ENCODE measurements at regions not wholly inside any gene's neighbourhood (a gene's known extent, or its start where the extent isn't known, plus 50 kb on each side); places are given as distances from the start of the nearest gene placed in this dataset. TPM values are rescaled to one million over a fixed set of nuclear protein-coding genes. Genes with fewer than 3 reads are reported as not detected.

GRCh38 chr13:26813980-26814348, 53.4 kb upstream of the GPR12 start:
- H3K4me2 ChIP-seq: no peak overlapping the region
- H3K4me1 ChIP-seq (ENCODE audit: insufficient read depth): no peaks in the 10 kb centered on the region
- H4K20me1 ChIP-seq (ENCODE audit: insufficient read depth, poor library complexity, severe bottlenecking): no peaks in the 10 kb centered on the region
- TF ChIP-seq EZH2phosphoT487 (IDR thresholded peaks at IDR 0.05; ENCODE audit: low read depth, severe bottlenecking, unreplicated experiment) (no peak), CTCF (IDR thresholded peaks at IDR 0.05; ENCODE audit: poor library complexity) (no peak), EZH2 (IDR thresholded peaks at IDR 0.05; ENCODE audit: borderline replicate concordance) (no peak)
- H3K9me2 ChIP-seq (replicated peaks; ENCODE audit: insufficient read depth): no peaks in the 10 kb centered on the region
- peaks cover 8% of the 10 kb centered on the region for H3K27me3 ChIP-seq
- 75% methylated on average over 6 of the region's 6 CpGs for WGBS (ENCODE audit: low lambda C conversion rate, missing lambda C conversion rate)
- no peak overlapping the region for H2AFZ ChIP-seq
- DNase-seq (ENCODE audit: low spot score): no peak
- H3K4me3 ChIP-seq: no peak overlapping the region
- no peak overlapping the region for H3K27ac ChIP-seq
- H3K9me3 ChIP-seq (ENCODE audit: low read depth): no peaks in the 10 kb centered on the region
- no peaks in the 10 kb centered on the region for H3K36me3 ChIP-seq (replicated peaks; ENCODE audit: insufficient read depth, low read depth)
- no peaks in the 10 kb centered on the region for H3K79me2 ChIP-seq

GRCh38 chr13:26813321-26813979, 52.9 kb upstream of the GPR12 start:
- 72% methylated on average over 10 of the region's 10 CpGs for WGBS (ENCODE audit: low lambda C conversion rate, missing lambda C conversion rate)
- no peaks in the 10 kb centered on the region for H3K9me2 ChIP-seq (replicated peaks; ENCODE audit: insufficient read depth)
- no peaks in the 10 kb centered on the region for H3K36me3 ChIP-seq (replicated peaks; ENCODE audit: insufficient read depth, low read depth)
- H4K20me1 ChIP-seq (ENCODE audit: insufficient read depth, poor library complexity, severe bottlenecking): no peaks in the 10 kb centered on the region
- H3K4me1 ChIP-seq (ENCODE audit: insufficient read depth): no peaks in the 10 kb centered on the region
- H3K9me3 ChIP-seq (ENCODE audit: low read depth): no peaks in the 10 kb centered on the region
- no peak overlapping the region for H3K4me2 ChIP-seq
- H3K27ac ChIP-seq: no peak overlapping the region
- H3K27me3 ChIP-seq: peaks cover 8% of the 10 kb centered on the region
- no peak overlapping the region for H3K4me3 ChIP-seq
- no peak for TF ChIP-seq EZH2phosphoT487 (IDR thresholded peaks at IDR 0.05; ENCODE audit: low read depth, severe bottlenecking, unreplicated experiment)
- no peak for TF ChIP-seq EZH2 (IDR thresholded peaks at IDR 0.05; ENCODE audit: borderline replicate concordance)
- no peaks in the 10 kb centered on the region for H3K79me2 ChIP-seq
- no peak overlapping the region for H2AFZ ChIP-seq
- DNase-seq (ENCODE audit: low spot score): no peak

DNA sequence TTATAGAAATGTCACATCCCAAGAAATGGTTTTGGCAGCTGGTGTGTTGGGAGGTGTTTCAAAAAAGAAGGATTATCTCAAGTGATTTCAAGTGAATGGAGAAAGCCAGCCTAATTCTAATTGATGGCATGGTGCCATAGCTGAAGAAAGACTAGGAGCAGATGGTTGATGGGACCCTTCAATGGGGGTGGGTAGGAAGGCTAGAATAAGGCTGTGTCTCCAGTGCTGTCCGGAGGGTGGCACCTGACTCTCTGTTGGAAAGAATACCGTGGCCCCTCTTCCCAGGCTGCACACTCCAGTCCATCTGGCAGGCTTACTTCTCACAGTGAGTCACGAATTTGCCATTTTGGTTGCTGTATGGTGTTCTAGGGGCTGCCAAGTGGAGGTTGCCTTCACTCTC, 51.0 kb upstream of the GPR12 start:
- no peaks in the 10 kb centered on the region for H3K36me3 ChIP-seq (replicated peaks; ENCODE audit: insufficient read depth, low read depth)
- H3K27ac ChIP-seq: no peak overlapping the region
- H3K4me3 ChIP-seq: no peak overlapping the region
- no peak for TF ChIP-seq CTCF (IDR thresholded peaks at IDR 0.05; ENCODE audit: poor library complexity)
- H3K4me1 ChIP-seq (ENCODE audit: insufficient read depth): no peaks in the 10 kb centered on the region
- H3K4me2 ChIP-seq: no peak overlapping the region
- H4K20me1 ChIP-seq (ENCODE audit: insufficient read depth, poor library complexity, severe bottlenecking): no peaks in the 10 kb centered on the region
- no peak for DNase-seq (ENCODE audit: low spot score)
- H3K79me2 ChIP-seq: no peaks in the 10 kb centered on the region
- no peaks in the 10 kb centered on the region for H3K9me2 ChIP-seq (replicated peaks; ENCODE audit: insufficient read depth)
- no peak overlapping the region for H2AFZ ChIP-seq
- H3K9me3 ChIP-seq (ENCODE audit: low read depth): no peaks in the 10 kb centered on the region
- no peaks in the 10 kb centered on the region for H3K27me3 ChIP-seq
- WGBS (ENCODE audit: low lambda C conversion rate, missing lambda C conversion rate): 81% methylated on average over 3 of the region's 3 CpGs

Small RNA genes in the stretch of these regions (small RNA-seq; reads per million reads assigned to genes)
- not detected for gene RPS21P8
